ENCODE measurements at regions not wholly inside any gene's neighbourhood (a gene's known extent, or its start where the extent isn't known, plus 50 kb on each side); places are given as distances from the start of the nearest gene placed in this dataset.

DNA sequence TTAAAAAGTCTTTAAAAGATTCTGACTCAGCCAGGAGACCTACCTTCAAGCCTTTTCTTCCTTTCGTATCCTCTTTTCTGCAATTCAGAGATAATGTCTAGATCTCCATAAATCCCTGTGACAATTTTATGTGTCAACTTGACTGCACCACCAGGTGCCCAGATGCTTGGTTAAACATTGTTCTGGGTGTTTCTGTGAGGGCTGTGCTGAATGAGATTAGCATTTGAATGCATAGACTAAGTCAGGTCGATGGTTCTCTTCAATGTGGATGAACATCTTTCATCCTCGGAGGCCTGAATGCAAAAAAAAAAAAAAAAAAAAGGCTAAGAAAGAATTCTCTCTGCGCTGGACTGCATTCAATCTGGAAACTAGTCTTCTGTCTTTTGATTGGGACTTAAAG, 1082.7 kb downstream of the NLGN4X start:
- H3K4me1 ChIP-seq, result no peaks in the 10 kb centered on the region
- no peaks in the 10 kb centered on the region for H3K27me3 ChIP-seq (ENCODE audit: low read depth)
- H3K4me3 ChIP-seq, result no peak overlapping the region
- no peaks in the 10 kb centered on the region for H3K9me3 ChIP-seq
- DNase-seq (ENCODE audit: low spot score in 2 of 2), result no peak
- in situ Hi-C loops (cut with MboI; ENCODE audit: low sequenced_read_pairs), result no loop called here
- no peaks in the 10 kb centered on the region for H3K36me3 ChIP-seq (replicated peaks)

DNA sequence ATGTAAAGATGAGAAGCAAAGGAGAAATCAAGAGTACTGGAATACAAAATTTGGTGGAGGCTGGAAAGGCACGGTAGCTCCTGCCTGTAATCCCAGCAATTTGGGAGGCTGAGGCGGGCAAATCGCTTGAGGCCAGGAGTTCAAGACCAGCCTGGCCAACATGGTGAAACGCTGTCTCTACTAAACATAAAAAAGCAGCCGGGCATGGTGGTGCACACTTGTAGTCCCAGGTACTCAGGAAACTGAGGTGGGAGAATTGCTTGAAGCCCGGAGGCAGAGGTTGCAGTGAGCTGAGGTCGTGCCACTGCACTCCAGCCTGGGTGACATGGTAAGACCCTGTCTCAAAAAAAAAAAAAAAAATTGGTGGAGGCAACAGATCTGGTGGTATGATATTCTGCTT, 1086.0 kb downstream of the NLGN4X start:
- H3K4me3 ChIP-seq, result no peak overlapping the region
- no peak for DNase-seq (ENCODE audit: low spot score in 2 of 2)
- in situ Hi-C loops (cut with MboI; ENCODE audit: low sequenced_read_pairs), result no loop called here
- no peaks in the 10 kb centered on the region for H3K36me3 ChIP-seq (replicated peaks)
- H3K9me3 ChIP-seq, result no peaks in the 10 kb centered on the region
- no peaks in the 10 kb centered on the region for H3K27me3 ChIP-seq (ENCODE audit: low read depth)
- no peaks in the 10 kb centered on the region for H3K4me1 ChIP-seq

DNA sequence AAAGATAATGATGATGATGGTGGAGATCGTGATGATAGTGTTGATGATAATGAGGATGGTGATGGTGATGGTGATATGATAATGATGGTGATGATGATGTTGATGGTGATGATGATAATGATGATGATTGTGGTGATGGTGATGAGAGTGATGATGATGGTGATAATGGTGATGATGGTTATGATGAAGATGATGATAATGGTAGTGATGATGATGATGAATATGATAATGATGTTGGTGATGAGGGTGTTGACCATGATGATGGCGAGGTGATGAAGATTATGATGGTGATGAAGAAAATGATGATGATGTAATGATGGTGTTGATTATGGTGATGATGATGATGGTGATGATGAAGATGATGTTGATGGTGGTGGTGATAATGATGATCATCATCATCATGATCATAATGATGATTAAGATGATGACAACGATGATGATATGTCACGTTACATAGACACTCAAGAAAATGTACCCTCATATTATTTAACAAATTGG, 1106.4 kb downstream of the NLGN4X start:
- no peaks in the 10 kb centered on the region for H3K9me3 ChIP-seq
- H3K36me3 ChIP-seq (replicated peaks), result no peaks in the 10 kb centered on the region
- in situ Hi-C loops (cut with MboI; ENCODE audit: low sequenced_read_pairs), result no loop called here
- DNase-seq (ENCODE audit: low spot score in 2 of 2), result no peak
- H3K4me3 ChIP-seq, result no peak overlapping the region
- no peaks in the 10 kb centered on the region for H3K27me3 ChIP-seq (ENCODE audit: low read depth)
- H3K4me1 ChIP-seq, result no peaks in the 10 kb centered on the region

DNA sequence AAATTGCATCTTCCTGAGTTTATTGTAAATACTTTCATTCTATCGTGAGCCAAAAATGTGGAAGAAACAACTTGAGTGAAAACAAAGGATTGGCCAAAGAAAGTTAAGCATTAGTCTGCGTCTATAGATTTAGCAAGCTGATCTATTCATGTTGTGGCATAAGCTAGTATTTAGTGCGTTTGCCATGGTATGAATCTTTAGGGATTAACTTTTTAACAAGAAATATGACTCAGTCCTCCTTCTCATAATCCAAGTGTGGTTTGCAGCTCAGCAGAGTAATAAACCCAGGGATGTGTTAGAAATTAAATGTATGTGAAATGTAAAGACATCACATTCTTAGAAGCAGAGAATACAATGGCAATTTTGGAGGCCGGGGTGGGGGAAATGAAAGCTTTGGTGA, 1110.9 kb downstream of the NLGN4X start:
- H3K4me1 ChIP-seq, result no peaks in the 10 kb centered on the region
- H3K9me3 ChIP-seq, result no peaks in the 10 kb centered on the region
- in situ Hi-C loops (cut with MboI; ENCODE audit: low sequenced_read_pairs), result no loop called here
- H3K36me3 ChIP-seq (replicated peaks), result no peaks in the 10 kb centered on the region
- H3K27me3 ChIP-seq (ENCODE audit: low read depth), result no peaks in the 10 kb centered on the region
- no peak overlapping the region for H3K4me3 ChIP-seq
- DNase-seq (ENCODE audit: low spot score in 2 of 2), result no peak

DNA sequence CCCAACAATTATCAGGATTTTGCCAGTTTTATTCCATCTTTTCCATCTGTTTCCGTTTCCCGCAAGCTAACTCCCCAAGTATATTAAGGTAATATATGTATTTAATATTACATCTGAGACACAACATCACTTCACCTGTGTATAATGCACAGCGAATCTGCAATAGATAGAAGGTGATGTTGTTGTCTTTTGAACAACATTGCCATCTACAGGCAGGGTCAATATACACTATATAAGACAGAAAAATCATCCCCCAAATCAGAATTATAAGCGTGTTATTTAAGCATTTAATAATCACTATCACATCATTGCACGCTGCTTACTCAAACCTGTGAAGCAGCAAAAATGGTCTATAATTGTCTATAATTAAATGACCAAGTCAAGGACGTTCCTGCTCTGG, 1115.5 kb downstream of the NLGN4X start:
- Histone ChIP-seq H3K9me3 (no peaks in the 10 kb centered on the region), H3K4me1 (no peaks in the 10 kb centered on the region), H3K36me3 (replicated peaks) (no peaks in the 10 kb centered on the region), H3K4me3 (no peak overlapping the region), H3K27me3 (ENCODE audit: low read depth) (no peaks in the 10 kb centered on the region)
- in situ Hi-C loops (cut with MboI; ENCODE audit: low sequenced_read_pairs), result no loop called here
- DNase-seq (ENCODE audit: low spot score in 2 of 2), result no peak

DNA sequence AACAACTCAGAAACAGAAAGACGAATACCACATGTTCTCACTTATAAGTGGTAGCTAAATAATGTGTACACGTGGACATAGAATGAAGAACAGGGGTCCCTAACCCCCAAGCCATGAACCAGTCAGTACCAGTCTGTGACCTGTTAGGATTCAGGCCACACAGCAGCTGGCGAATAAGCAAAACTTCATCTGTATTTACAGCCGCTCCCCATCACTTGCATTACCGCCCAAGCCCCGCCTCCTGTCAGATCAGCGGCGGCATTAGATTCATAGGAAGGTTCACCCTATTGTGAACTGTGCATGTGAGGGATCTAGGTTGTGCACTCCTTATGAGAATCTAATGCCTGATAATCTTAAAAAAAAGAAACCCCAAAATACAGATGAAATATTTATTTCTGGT, 1128.7 kb downstream of the NLGN4X start:
- Histone ChIP-seq H3K36me3 (replicated peaks) (no peaks in the 10 kb centered on the region), H3K4me3 (no peak overlapping the region), H3K27me3 (ENCODE audit: low read depth) (no peaks in the 10 kb centered on the region), H3K9me3 (no peaks in the 10 kb centered on the region), H3K4me1 (no peaks in the 10 kb centered on the region)
- in situ Hi-C loops (cut with MboI; ENCODE audit: low sequenced_read_pairs), result no loop called here
- DNase-seq (ENCODE audit: low spot score in 2 of 2), result no peak

DNA sequence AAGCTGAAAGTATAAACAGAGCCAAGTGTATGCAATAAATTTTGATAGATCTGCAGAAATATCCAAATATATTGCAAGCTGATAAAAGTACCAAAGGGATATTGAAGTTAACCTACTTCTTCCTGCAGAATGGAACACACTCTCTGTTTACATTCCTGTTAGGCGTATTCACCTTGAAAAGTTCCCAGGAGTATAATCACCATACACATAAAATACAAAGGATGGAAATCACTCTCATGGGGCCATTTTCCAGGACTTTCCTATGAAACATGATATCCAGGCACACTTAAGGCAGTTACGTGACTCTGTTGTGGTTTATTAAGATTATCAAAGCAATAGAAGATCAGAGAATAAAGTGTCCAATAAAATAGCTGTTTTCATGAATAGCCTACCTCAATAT, 1142.3 kb downstream of the NLGN4X start:
- Histone ChIP-seq H3K4me1 (no peaks in the 10 kb centered on the region), H3K4me3 (no peak overlapping the region), H3K27me3 (ENCODE audit: low read depth) (no peaks in the 10 kb centered on the region), H3K36me3 (replicated peaks) (no peaks in the 10 kb centered on the region), H3K9me3 (no peaks in the 10 kb centered on the region)
- DNase-seq (ENCODE audit: low spot score in 2 of 2), result no peak
- in situ Hi-C loops (cut with MboI; ENCODE audit: low sequenced_read_pairs), result no loop called here

DNA sequence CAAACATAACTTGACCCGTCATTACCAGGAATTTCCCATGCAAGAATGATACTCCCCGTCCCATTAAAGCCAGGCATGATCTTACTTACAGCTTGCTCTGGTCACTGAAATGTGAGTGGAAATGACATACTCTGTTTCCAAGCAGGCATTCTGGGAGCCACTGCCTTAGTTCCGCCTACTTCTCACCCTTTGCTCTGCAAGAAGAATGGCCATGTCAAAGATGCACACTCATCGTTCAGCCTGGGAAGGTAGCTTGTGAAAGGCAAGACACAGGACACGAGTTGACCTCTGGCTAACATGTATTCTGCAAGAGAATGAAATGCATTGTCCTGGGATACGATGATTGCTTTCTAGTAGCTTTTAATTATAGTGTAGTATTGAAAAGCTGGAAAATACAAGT, 1144.4 kb downstream of the NLGN4X start:
- H3K4me3 ChIP-seq, result no peak overlapping the region
- no peak for DNase-seq (ENCODE audit: low spot score in 2 of 2)
- no peaks in the 10 kb centered on the region for H3K36me3 ChIP-seq (replicated peaks)
- no peaks in the 10 kb centered on the region for H3K27me3 ChIP-seq (ENCODE audit: low read depth)
- in situ Hi-C loops (cut with MboI; ENCODE audit: low sequenced_read_pairs), result no loop called here
- H3K4me1 ChIP-seq, result no peaks in the 10 kb centered on the region
- no peaks in the 10 kb centered on the region for H3K9me3 ChIP-seq

DNA sequence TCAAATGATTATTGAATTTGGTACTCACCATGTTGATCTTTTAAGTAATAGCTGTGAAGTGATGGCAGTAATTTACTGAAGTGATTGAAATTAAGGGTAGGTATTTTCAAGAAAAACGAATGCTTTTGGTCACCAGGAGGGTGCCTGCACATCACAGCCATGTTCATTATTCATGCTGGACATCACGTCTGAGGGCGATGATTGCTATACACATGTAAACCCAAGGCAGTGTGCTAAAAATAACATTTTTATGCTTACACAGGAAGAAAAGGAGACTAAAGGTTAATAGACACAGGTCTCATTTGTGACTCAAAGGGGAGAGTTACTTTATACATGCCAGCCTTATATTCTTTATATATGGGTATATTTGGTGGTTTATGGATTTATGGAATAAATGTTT, 1146.0 kb downstream of the NLGN4X start:
- no peaks in the 10 kb centered on the region for H3K4me1 ChIP-seq
- no peaks in the 10 kb centered on the region for H3K36me3 ChIP-seq (replicated peaks)
- H3K4me3 ChIP-seq, result no peak overlapping the region
- H3K9me3 ChIP-seq, result no peaks in the 10 kb centered on the region
- in situ Hi-C loops (cut with MboI; ENCODE audit: low sequenced_read_pairs), result no loop called here
- no peak for DNase-seq (ENCODE audit: low spot score in 2 of 2)
- H3K27me3 ChIP-seq (ENCODE audit: low read depth), result no peaks in the 10 kb centered on the region

DNA sequence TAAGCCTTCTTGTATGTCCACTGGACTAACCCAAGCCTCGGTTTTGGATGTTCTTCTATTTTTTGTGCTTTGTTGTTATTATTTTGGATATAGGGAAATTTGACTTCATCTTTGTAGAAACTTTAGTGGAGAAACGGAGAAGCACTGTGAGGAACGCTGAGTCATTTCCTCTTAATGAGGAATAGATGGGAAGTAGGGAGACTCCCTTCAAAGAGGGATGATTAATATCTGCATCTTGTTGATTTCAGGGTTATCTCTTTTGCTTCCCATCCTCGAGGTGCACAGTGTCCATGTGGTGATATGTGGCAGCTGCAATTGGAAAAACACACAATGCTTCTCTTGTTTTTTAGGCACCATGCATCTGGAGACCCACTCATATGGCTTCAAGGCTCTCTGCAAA, 1147.9 kb downstream of the NLGN4X start:
- Histone ChIP-seq H3K9me3 (no peaks in the 10 kb centered on the region), H3K4me1 (no peaks in the 10 kb centered on the region), H3K4me3 (no peak overlapping the region), H3K27me3 (ENCODE audit: low read depth) (no peaks in the 10 kb centered on the region), H3K36me3 (replicated peaks) (no peaks in the 10 kb centered on the region)
- in situ Hi-C loops (cut with MboI; ENCODE audit: low sequenced_read_pairs), result no loop called here
- no peak for DNase-seq (ENCODE audit: low spot score in 2 of 2)

DNA sequence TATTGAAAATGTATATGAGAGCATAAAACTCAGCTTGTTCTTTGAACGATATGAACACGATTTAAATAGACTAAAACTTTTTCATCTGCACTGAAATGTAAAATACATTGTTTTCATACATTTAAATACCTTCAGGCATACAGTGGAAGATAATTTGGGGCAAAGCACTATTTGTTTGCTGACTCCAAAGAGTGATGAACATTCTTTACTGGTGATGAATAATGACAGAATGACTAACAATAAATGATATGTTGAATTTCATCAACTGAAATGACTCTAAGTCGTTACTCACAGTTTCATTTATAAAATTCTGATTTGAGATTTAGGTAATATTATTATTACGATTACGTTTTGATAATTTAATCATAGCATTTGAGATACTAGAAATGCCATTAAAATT, 1160.1 kb downstream of the NLGN4X start:
- in situ Hi-C loops (cut with MboI; ENCODE audit: low sequenced_read_pairs), result no loop called here
- DNase-seq (ENCODE audit: low spot score in 2 of 2), result no peak
- no peaks in the 10 kb centered on the region for H3K27me3 ChIP-seq (ENCODE audit: low read depth)
- no peak overlapping the region for H3K4me3 ChIP-seq
- no peaks in the 10 kb centered on the region for H3K4me1 ChIP-seq
- H3K9me3 ChIP-seq, result no peaks in the 10 kb centered on the region
- no peaks in the 10 kb centered on the region for H3K36me3 ChIP-seq (replicated peaks)

DNA sequence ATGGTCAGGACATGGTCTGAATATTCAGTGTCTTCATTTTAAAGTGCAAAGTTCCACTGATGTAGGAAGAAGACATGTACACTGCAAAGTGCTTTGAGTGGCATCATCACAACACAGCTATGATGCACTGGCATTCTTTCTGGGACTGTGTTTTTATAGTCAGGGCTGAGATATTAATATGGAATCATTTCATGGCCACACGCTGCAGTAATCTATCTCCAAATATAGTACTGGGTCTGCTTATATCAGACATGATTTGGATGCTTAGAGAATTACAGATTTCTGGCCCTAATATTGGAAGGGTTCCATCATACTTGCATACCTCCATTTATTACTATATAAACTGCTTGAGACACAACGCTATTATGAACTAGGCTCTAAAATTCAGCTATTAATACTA, 1170.9 kb downstream of the NLGN4X start:
- no peaks in the 10 kb centered on the region for H3K27me3 ChIP-seq (ENCODE audit: low read depth)
- no peak for DNase-seq (ENCODE audit: low spot score in 2 of 2)
- H3K4me3 ChIP-seq, result no peak overlapping the region
- H3K36me3 ChIP-seq (replicated peaks), result no peaks in the 10 kb centered on the region
- H3K4me1 ChIP-seq, result no peaks in the 10 kb centered on the region
- no peaks in the 10 kb centered on the region for H3K9me3 ChIP-seq
- in situ Hi-C loops (cut with MboI; ENCODE audit: low sequenced_read_pairs), result no loop called here

DNA sequence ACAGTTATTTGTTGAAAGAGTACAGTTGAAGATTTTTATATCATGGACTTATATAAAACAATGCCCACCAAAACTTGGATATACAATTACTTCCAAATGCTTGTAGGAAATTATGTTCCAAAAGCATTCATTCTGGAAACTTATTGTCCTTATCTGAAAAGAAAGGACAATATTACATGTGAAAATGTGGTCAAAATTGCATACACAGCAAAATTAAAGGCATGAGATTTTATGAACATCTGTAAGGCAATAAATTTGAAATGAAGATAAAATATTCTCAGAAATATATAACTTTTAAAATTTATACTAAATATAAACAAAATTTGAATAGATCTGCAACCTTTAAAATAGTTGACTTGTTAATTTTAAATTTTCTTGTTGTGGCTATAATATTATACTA, 1173.8 kb downstream of the NLGN4X start:
- in situ Hi-C loops (cut with MboI; ENCODE audit: low sequenced_read_pairs), result no loop called here
- Histone ChIP-seq H3K27me3 (ENCODE audit: low read depth) (no peaks in the 10 kb centered on the region), H3K9me3 (no peaks in the 10 kb centered on the region), H3K36me3 (replicated peaks) (no peaks in the 10 kb centered on the region), H3K4me3 (no peak overlapping the region), H3K4me1 (no peaks in the 10 kb centered on the region)
- DNase-seq (ENCODE audit: low spot score in 2 of 2), result no peak

DNA sequence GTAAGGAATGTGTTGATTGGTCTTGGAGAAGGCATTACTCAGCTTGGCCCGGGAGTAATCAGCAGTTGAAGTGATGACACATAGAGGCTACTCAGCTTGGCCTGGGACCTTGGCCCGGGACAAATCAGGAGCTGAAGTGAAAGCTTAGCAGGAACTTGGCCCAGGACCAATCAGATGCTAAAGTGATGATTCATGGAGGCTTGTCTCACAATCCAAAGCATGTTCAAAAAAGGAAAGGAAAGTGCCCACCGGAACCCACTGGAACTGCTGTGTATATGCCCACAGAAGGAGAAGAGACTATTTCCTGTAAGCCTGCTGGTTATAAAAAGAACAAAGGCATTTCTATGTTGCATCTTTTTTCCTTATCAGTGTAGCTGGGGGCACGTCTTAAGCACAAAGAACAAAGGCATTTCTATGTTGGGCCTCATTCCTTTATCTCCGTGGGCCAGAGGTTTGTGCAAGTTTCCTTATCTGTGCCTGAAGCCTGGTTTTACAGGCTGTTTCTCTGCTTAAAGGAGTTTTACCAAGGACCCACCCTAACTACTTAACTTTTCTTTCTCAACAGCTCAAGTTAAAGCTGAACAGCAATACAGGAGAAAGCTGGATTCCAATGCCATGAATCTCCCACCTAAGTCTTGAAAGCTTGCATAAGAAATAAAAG, 1176.7 kb downstream of the NLGN4X start:
- no peak for DNase-seq (ENCODE audit: low spot score in 2 of 2)
- in situ Hi-C loops (cut with MboI; ENCODE audit: low sequenced_read_pairs), result no loop called here
- Histone ChIP-seq H3K36me3 (replicated peaks) (no peaks in the 10 kb centered on the region), H3K9me3 (no peaks in the 10 kb centered on the region), H3K4me3 (no peak overlapping the region), H3K27me3 (ENCODE audit: low read depth) (no peaks in the 10 kb centered on the region), H3K4me1 (no peaks in the 10 kb centered on the region)

DNA sequence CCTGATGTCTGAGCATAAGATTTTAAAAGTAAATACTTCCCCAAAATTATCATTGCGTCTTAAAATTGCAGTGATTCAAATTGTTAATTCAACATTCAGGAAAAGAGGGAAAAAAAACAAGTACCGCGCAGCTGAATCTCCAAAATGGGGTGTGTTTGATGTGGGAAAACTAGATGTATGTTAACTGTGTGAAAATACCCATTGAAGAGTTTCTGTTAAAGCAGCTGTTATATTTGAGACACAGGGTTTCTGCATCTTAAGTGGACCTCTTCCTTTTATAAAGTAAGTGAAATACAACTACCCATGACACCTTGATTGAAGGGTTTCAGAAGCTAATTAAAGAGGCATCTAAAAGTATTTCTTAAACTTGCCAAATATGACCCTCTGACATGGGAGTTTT, 1186.1 kb downstream of the NLGN4X start:
- DNase-seq (ENCODE audit: low spot score in 2 of 2), result no peak
- Histone ChIP-seq H3K27me3 (ENCODE audit: low read depth) (no peaks in the 10 kb centered on the region), H3K4me1 (no peaks in the 10 kb centered on the region), H3K9me3 (no peaks in the 10 kb centered on the region), H3K36me3 (replicated peaks) (no peaks in the 10 kb centered on the region), H3K4me3 (no peak overlapping the region)
- in situ Hi-C loops (cut with MboI; ENCODE audit: low sequenced_read_pairs), result no loop called here

Data from HAP-1 (cell line).